WI38 (cell line): ENCODE measurements at regions not wholly inside any gene's neighbourhood (a gene's known extent, or its start where the extent isn't known, plus 50 kb on each side); places are given as distances from the start of the nearest gene placed in this dataset.

Experiments
- H3K4me3 ChIP-seq: 2 replicates; pipeline ENCODE4 v1.5.1; 2011; ENCODE audit warnings: low read depth, mild to moderate bottlenecking, control low read depth, low read length
- CTCF ChIP-seq: IDR thresholded peaks from 2 replicates; pipeline ENCODE4 v1.5.1; 2012; ENCODE audit warnings: low read depth, mild to moderate bottlenecking, control low read depth, low read length

DNA sequence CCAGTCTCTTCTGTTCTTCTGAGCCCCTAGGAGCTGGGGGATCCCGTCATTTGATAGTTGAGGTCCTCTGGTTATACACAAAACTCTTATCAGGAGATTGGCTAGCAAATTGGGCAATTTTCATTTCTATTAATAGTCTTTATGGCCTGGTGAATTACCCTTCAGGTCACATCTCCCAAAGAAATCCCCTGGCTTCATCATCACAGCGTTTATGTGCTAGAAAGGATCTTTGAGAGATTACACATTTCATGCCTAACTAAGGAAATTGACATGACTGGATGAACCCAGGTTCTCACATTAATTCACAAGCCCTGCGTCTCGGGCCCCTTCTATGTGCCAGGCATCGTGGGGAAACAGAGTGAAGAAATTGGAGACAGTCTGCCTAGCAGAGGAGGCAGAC lies 227.4 kb upstream of the PROK2 start:
- TF ChIP-seq CTCF, result no peak
- H3K4me3 ChIP-seq, result no peak overlapping the region

DNA sequence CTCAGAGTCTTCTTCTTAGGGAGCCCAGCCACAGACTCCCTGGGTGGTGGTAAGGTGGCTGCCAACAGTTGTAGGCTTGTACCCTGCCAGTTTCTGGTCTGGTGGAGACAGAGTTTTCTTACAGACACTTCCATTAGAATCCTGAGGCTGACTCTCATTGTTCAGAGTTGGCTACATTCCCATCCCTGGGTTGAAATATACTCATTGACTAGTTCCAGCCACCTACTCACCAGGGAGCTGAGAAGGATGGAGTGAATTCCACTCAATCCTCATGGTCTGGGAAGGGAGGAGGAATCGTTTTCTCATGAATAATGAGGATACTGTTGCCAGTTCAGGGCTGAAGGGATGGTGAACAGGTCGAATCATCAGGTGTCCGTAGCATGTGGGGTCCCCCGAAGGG lies 226.5 kb upstream of the PROK2 start:
- no peak overlapping the region for H3K4me3 ChIP-seq
- TF ChIP-seq CTCF, result no peak

- no peak for TF ChIP-seq CTCF
- H3K4me3 ChIP-seq, result no peak overlapping the region
Observed at GRCh38 chr3:72009851-72010443, 225.0 kb upstream of the PROK2 start.

GRCh38 chr3:72008226-72008996 lies 223.5 kb upstream of the PROK2 start:
- no peak overlapping the region for H3K4me3 ChIP-seq
- no peak for TF ChIP-seq CTCF

- TF ChIP-seq CTCF, result no peak
- no peak overlapping the region for H3K4me3 ChIP-seq
Observed at GRCh38 chr3:72006631-72007556, 221.9 kb upstream of the PROK2 start.

DNA sequence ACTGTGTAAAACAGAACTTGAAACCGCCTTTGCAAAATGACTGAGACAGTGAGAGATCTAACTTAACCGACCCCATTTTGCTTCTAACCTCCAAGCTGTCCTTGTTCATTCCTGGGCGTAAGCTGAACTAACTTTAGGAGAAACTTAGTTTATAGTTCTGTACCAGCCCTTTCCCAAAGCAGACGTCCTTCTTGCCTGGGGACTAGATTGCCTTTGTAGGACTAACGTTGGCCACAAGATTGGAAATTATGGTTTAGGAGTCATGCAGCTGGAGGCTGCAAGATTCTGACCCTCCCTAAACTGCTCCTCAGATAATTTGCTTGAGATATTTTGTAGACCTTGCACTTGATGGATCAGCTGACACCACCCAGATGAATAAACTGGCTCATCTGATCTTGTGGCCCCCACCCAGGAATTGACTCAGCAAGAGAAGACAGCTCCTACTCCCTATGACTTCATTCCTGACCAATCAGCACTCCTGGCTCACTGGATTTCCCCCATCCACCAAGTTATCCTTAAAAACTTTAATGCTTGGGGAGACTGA lies 219.9 kb upstream of the PROK2 start:
- no peak overlapping the region for H3K4me3 ChIP-seq
- TF ChIP-seq CTCF, result no peak
